ENCODE measurements at regions not wholly inside any gene's neighbourhood (a gene's known extent, or its start where the extent isn't known, plus 50 kb on each side); places are given as distances from the start of the nearest gene placed in this dataset.

- H3K79me1 ChIP-seq (ENCODE audit: insufficient read depth, low read depth, low read length, poor library complexity, severe bottlenecking) = no peaks in the 10 kb centered on the region
- H4K8ac ChIP-seq (replicated peaks; ENCODE audit: insufficient read length, low read depth, low read length) = no peak overlapping the region
- no peak overlapping the region for H3K14ac ChIP-seq (ENCODE audit: insufficient read depth, low read length)
Measured at GRCh38 chr15:72864681-72865080, 81.1 kb upstream of the ADPGK start.

More at GRCh38 chr15:72864681-72865080, 81.1 kb upstream of the ADPGK start:
- no peak overlapping the region for H2BK120ac ChIP-seq (ENCODE audit: low read depth, low read length, poor library complexity, severe bottlenecking)
- no peak overlapping the region for H3K56ac ChIP-seq (ENCODE audit: insufficient read length, low read depth, low read length)
- H3K36me3 Mint-ChIP-seq (ENCODE audit: insufficient read depth in 1 of 3, low read depth in 3 of 3) = no peaks in the 10 kb centered on the region
- H3T11ph ChIP-seq (ENCODE audit: low read length) = no peak overlapping the region
- H2BK12ac ChIP-seq (ENCODE audit: insufficient read length, low read depth, low read length) = no peak overlapping the region
- WGBS (ENCODE audit: extremely low coverage, insufficient read length, low lambda C conversion rate) = no CpG with 5 or more reads among the region's 4 CpGs
- no peak overlapping the region for H3K4ac ChIP-seq (ENCODE audit: low read depth, low read length)
- H3K9ac ChIP-seq (ENCODE audit: extremely low read depth, insufficient read length, low read length) = no peak overlapping the region
- H3K4me2 ChIP-seq (ENCODE audit: insufficient read depth, insufficient read length, low read length) = no peak overlapping the region
- H2BK5ac ChIP-seq (ENCODE audit: insufficient read length, low read length) = no peak overlapping the region
- no peak overlapping the region for H4K91ac ChIP-seq (ENCODE audit: insufficient read length, low read depth, low read length)
- no peak overlapping the region for H3K4me3 Mint-ChIP-seq
- H2BK15ac ChIP-seq (ENCODE audit: low read depth, low read length) = no peak overlapping the region
- no peaks in the 10 kb centered on the region for H3K9me3 ChIP-seq (ENCODE audit: control insufficient read depth, low read depth, low read length)
- H2BK20ac ChIP-seq (ENCODE audit: low read depth, low read length, poor library complexity, severe bottlenecking) = no peak overlapping the region
- no peaks in the 10 kb centered on the region for H3K23me2 ChIP-seq (ENCODE audit: insufficient read length, low read depth, low read length, poor library complexity, severe bottlenecking)
- no peak overlapping the region for H2AK5ac ChIP-seq (ENCODE audit: insufficient read length, low read length)
- H3K27ac Mint-ChIP-seq = no peak overlapping the region
- no peaks in the 10 kb centered on the region for H3K9me3 Mint-ChIP-seq
- peaks cover 27% of the 10 kb centered on the region for H3K27me3 Mint-ChIP-seq (ENCODE audit: low read depth)
- H3K4me1 Mint-ChIP-seq = no peaks in the 10 kb centered on the region
- no peaks in the 10 kb centered on the region for H4K20me1 ChIP-seq (ENCODE audit: control insufficient read depth, insufficient read depth, insufficient read length)
- H3K79me2 ChIP-seq (ENCODE audit: insufficient read depth, low read length) = no peaks in the 10 kb centered on the region
- no peak overlapping the region for H3K23ac ChIP-seq (ENCODE audit: insufficient read length, low read depth, low read length)
- no peak for TF ChIP-seq CTCF (conservative IDR thresholded peaks at IDR 0.05)
- no peak for DNase-seq
- H3K27me3 ChIP-seq (ENCODE audit: insufficient read depth, low read length) = no peaks in the 10 kb centered on the region
- no peaks in the 10 kb centered on the region for H3K4me1 ChIP-seq (ENCODE audit: insufficient read depth, low read length)
- no peak overlapping the region for H2AFZ ChIP-seq (ENCODE audit: low read length)
- H3K18ac ChIP-seq (ENCODE audit: insufficient read length, low read depth, low read length) = no peak overlapping the region
- H4K5ac ChIP-seq (ENCODE audit: insufficient read length, low read depth, low read length) = no peak overlapping the region
- H3K27ac ChIP-seq (ENCODE audit: insufficient read length, low read depth, low read length) = no peak overlapping the region
